ENCODE measurements at regions not wholly inside any gene's neighbourhood (a gene's known extent, or its start where the extent isn't known, plus 50 kb on each side); places are given as distances from the start of the nearest gene placed in this dataset.

DNA sequence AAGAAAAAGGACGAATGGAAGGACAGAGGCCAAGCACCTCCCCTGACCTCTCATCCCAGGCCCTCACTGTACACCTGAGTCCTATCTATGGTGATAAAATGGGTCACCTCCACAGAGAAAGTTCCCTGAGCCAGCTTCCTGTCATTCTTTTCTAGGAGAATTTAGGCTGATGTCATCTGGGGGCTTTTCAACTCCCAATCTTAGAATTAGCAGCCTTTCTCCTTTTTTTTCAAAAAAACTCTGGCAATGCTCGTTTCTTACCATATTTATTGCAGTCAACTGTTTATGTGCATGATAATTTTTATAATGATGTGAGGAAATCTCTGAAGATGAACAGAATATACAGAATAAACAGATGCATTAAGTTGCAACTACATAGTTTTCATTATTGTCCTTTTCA is 177.6 kb downstream of the SNAPC1 start:
- no peaks in the 10 kb centered on the region for H3K36me3 ChIP-seq
- H3K27me3 ChIP-seq, result no peaks in the 10 kb centered on the region
- no peak overlapping the region for H3K4me3 ChIP-seq
- intact Hi-C loops (cut with DNase I), result no loop called here
- H3K27ac ChIP-seq, result no peak overlapping the region
- H3K4me1 ChIP-seq, result no peaks in the 10 kb centered on the region
- TF ChIP-seq POLR2A (IDR thresholded peaks at IDR 0.05) (no peak), POLR2AphosphoS5 (IDR thresholded peaks at IDR 0.05; ENCODE audit: insufficient read depth in 1 of 2, low read depth in 1 of 2) (no peak)
- TF ChIP-seq, protein P1, sequence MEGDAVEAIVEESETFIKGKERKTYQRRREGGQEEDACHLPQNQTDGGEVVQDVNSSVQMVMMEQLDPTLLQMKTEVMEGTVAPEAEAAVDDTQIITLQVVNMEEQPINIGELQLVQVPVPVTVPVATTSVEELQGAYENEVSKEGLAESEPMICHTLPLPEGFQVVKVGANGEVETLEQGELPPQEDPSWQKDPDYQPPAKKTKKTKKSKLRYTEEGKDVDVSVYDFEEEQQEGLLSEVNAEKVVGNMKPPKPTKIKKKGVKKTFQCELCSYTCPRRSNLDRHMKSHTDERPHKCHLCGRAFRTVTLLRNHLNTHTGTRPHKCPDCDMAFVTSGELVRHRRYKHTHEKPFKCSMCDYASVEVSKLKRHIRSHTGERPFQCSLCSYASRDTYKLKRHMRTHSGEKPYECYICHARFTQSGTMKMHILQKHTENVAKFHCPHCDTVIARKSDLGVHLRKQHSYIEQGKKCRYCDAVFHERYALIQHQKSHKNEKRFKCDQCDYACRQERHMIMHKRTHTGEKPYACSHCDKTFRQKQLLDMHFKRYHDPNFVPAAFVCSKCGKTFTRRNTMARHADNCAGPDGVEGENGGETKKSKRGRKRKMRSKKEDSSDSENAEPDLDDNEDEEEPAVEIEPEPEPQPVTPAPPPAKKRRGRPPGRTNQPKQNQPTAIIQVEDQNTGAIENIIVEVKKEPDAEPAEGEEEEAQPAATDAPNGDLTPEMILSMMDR (IDR thresholded peaks at IDR 0.05), result no peak
- no peak for DNase-seq (ENCODE audit: extremely low spot score in 2 of 2)
- H3K9me3 ChIP-seq, result no peaks in the 10 kb centered on the region

DNA sequence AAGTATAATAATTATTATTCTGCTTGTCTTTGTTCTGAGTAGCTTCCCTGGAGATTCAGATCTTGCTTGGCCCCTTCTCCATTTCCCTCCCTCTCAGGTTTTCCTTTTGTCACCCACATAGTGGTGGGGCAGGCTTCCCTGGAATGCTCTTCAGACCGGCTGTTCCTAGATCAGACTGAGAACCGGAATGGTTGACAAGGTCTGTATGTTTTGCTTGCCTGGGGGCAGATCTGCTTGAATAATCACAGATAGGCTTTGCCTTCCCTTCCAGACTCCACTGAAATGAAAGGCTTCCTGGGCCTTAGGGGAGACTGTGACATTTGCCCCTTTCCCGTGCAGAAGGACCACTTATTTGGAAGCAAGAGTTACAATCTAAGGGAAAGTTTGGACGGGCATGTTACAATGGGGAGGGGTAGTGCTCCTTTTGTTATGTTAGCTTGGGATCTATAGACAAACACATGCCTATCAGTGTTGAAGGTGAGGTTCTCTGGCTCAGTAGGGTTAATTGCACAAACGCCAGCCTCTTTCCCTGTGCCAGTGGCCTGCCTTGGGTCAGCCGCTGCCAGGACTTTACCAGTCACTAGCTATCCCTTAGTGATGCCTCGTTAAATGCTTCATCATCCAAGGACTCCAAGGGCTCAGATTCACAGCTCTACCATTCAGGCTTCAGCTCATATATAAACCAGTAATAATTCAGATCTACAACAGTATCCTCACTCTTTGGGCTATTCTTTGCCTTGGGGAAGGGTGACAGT is 178.6 kb downstream of the SNAPC1 start:
- Histone ChIP-seq H3K27me3 (no peaks in the 10 kb centered on the region), H3K4me1 (no peaks in the 10 kb centered on the region), H3K9me3 (no peaks in the 10 kb centered on the region), H3K27ac (no peak overlapping the region), H3K36me3 (no peaks in the 10 kb centered on the region), H3K4me3 (no peak overlapping the region)
- TF ChIP-seq POLR2A (IDR thresholded peaks at IDR 0.05) (no peak), POLR2AphosphoS5 (IDR thresholded peaks at IDR 0.05; ENCODE audit: insufficient read depth in 1 of 2, low read depth in 1 of 2) (no peak)
- TF ChIP-seq, protein P1 (IDR thresholded peaks at IDR 0.05), result no peak
- no peak for DNase-seq (ENCODE audit: extremely low spot score in 2 of 2)
- intact Hi-C loops (cut with DNase I), result no loop called here

DNA sequence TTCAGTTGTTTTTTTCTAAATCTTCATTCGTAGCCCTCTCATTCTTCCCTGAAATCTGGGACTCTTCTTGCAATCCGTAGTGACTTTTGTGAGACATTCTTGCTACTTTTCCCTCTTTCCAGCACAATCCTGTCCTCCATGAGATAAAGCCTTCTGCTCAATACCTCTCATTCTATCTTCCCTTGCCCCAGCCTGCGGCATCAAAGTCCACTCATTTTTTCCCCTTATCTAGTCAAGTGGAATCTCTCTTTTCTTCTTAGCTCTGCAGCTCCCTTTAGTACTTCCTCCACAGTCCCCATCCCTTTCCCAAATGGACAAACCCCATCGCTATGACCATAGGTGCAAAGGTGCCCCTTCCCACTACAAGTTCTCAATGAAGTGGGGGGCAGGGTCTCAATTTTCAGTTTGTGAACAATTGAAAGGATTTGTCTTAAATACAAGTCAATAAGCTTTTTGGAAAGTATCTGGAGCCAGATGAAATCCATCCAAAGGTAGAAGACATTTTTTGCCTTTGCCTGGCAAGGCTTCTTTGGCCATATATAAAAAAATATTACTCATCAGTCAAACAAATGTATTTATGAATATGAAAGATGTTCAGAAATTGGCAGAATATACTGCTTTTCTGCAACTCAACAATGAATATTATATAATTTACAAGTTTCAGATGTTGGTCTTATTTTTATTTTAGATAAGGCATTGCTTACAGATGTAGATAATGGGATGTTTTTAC is 179.4 kb downstream of the SNAPC1 start:
- no peaks in the 10 kb centered on the region for H3K9me3 ChIP-seq
- no peak overlapping the region for H3K27ac ChIP-seq
- no peak for DNase-seq (ENCODE audit: extremely low spot score in 2 of 2)
- intact Hi-C loops (cut with DNase I), result no loop called here
- H3K4me3 ChIP-seq, result no peak overlapping the region
- no peaks in the 10 kb centered on the region for H3K27me3 ChIP-seq
- H3K4me1 ChIP-seq, result no peaks in the 10 kb centered on the region
- no peaks in the 10 kb centered on the region for H3K36me3 ChIP-seq
- TF ChIP-seq POLR2AphosphoS5 (IDR thresholded peaks at IDR 0.05; ENCODE audit: insufficient read depth in 1 of 2, low read depth in 1 of 2) (no peak), POLR2A (IDR thresholded peaks at IDR 0.05) (no peak)
- TF ChIP-seq, protein P1 (IDR thresholded peaks at IDR 0.05), result no peak

- Histone ChIP-seq H3K4me1 (no peaks in the 10 kb centered on the region), H3K27ac (no peak overlapping the region), H3K27me3 (no peaks in the 10 kb centered on the region), H3K36me3 (no peaks in the 10 kb centered on the region), H3K9me3 (no peaks in the 10 kb centered on the region), H3K4me3 (no peak overlapping the region)
- intact Hi-C loops (cut with DNase I), result no loop called here
- no peak for DNase-seq (ENCODE audit: extremely low spot score in 2 of 2)
- TF ChIP-seq, protein P1 (IDR thresholded peaks at IDR 0.05), result no peak
- TF ChIP-seq POLR2A (IDR thresholded peaks at IDR 0.05), result no peak
- TF ChIP-seq POLR2AphosphoS5 (IDR thresholded peaks at IDR 0.05; ENCODE audit: insufficient read depth in 1 of 2, low read depth in 1 of 2), result no peak
Measured at GRCh38 chr14:61948376-61948775, 186.2 kb downstream of the SNAPC1 start.

DNA sequence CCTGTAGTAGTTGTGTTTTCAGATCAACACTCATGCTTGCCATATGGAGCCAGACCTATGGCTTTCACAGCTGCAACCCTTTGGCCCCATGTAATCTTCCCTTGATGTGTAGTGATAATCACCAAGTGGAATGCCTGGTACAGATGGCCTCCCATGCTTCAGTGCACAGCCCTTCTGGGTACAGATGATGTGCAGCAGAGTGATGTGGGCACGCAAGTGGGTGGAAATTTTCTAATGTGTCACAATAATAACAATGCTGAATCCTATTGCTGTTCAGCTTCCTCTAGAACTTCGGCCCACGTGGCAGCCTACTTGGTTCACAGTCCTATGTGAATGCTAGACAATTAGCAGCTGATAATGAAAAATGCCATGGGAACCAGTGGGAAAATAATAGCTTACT is 188.1 kb downstream of the SNAPC1 start:
- Histone ChIP-seq H3K27ac (no peak overlapping the region), H3K4me1 (no peaks in the 10 kb centered on the region), H3K9me3 (no peaks in the 10 kb centered on the region), H3K27me3 (no peaks in the 10 kb centered on the region), H3K4me3 (no peak overlapping the region), H3K36me3 (no peaks in the 10 kb centered on the region)
- DNase-seq (ENCODE audit: extremely low spot score in 2 of 2), result no peak
- TF ChIP-seq, protein P1 (IDR thresholded peaks at IDR 0.05), result no peak
- TF ChIP-seq POLR2AphosphoS5 (IDR thresholded peaks at IDR 0.05; ENCODE audit: insufficient read depth in 1 of 2, low read depth in 1 of 2), result no peak
- no peak for TF ChIP-seq POLR2A (IDR thresholded peaks at IDR 0.05)
- intact Hi-C loops (cut with DNase I), result no loop called here

Data from vagina (tissue), 2 donors.